Neural progenitor cell (in vitro differentiated cells): ENCODE measurements at regions not wholly inside any gene's neighbourhood (a gene's known extent, or its start where the extent isn't known, plus 50 kb on each side); places are given as distances from the start of the nearest gene placed in this dataset.

Experiments used
- DNase-seq: peaks from one replicate; pipeline ENCODE4 v3.0.0-alpha.2; 2016; ENCODE audit warnings: low spot score
- H2AFZ ChIP-seq: fragments of 200-600 bp; sonication (generic); replicated peaks from 2 replicates; pipeline ENCODE4 v1.6.1; 2016; ENCODE audit warnings: antibody characterized with exemption
- H3F3A ChIP-seq: fragments of 200-600 bp; sonication (generic); 2 replicates; pipeline ENCODE4 v1.6.1; 2016; ENCODE audit warnings: antibody characterized with exemption, low read depth
- H3K27ac ChIP-seq: fragments of 200-600 bp; sonication (generic); 2 replicates; pipeline ENCODE4 v1.5.1; 2016; ENCODE audit warnings: mild to moderate bottlenecking
- H3K27me3 ChIP-seq: fragments of 200-600 bp; sonication (generic); 2 replicates; pipeline ENCODE4 v1.6.1; 2016; ENCODE audit warnings: mild to moderate bottlenecking, moderate library complexity
- H3K36me3 ChIP-seq: fragments of 200-600 bp; sonication (generic); 2 replicates; pipeline ENCODE4 v1.5.1; 2016
- H3K4me1 ChIP-seq: fragments of 200-600 bp; sonication (generic); 2 replicates; pipeline ENCODE4 v1.6.1; 2016; ENCODE audit warnings: mixed run types
- H3K4me2 ChIP-seq: fragments of 200-600 bp; sonication (generic); 2 replicates; pipeline ENCODE4 v1.6.1; 2016
- H3K4me3 ChIP-seq: fragments of 200-600 bp; sonication (generic); 2 replicates; pipeline ENCODE4 v1.5.1; 2016
- H3K79me2 ChIP-seq: fragments of 200-600 bp; sonication (generic); 2 replicates; pipeline ENCODE4 v1.6.1; 2016; ENCODE audit warnings: low read depth
- H3K9ac ChIP-seq: fragments of 200-600 bp; sonication (generic); 2 replicates; pipeline ENCODE4 v1.6.1; 2016
- H3K9me3 ChIP-seq: fragments of 200-600 bp; sonication (generic); 2 replicates; pipeline ENCODE4 v1.5.1; 2016; ENCODE audit warnings: low read depth
- H4K20me1 ChIP-seq: fragments of 200-600 bp; sonication (generic); 2 replicates; pipeline ENCODE4 v1.6.1; 2016; ENCODE audit warnings: low read depth
- H3K27ac Mint-ChIP-seq: 3 replicates; pipeline ENCODE4 v1.8.0; 2021; ENCODE audit warnings: mixed read lengths
- H3K27me3 Mint-ChIP-seq: 2 replicates; pipeline ENCODE4 v1.8.0; 2022; ENCODE audit warnings: low read depth, mild to moderate bottlenecking, inconsistent platforms, moderate library complexity, mixed read lengths; ENCODE audit not compliant: insufficient read depth
- H3K36me3 Mint-ChIP-seq: 3 replicates; pipeline ENCODE4 v1.8.0; 2021; ENCODE audit warnings: mixed read lengths
- H3K4me1 Mint-ChIP-seq: 3 replicates; pipeline ENCODE4 v1.8.0; 2021; ENCODE audit warnings: mixed read lengths
- H3K4me3 Mint-ChIP-seq: 3 replicates; pipeline ENCODE4 v1.8.0; 2021; ENCODE audit warnings: mild to moderate bottlenecking, moderate library complexity, mixed read lengths
- H3K9me3 Mint-ChIP-seq: 3 replicates; pipeline ENCODE4 v1.8.0; 2020; ENCODE audit warnings: mixed read lengths
- EZH2 ChIP-seq: fragments of 200-600 bp; sonication (generic); IDR thresholded peaks from 2 replicates; pipeline ENCODE4 v1.6.1; 2017; ENCODE audit warnings: antibody characterized with exemption, mild to moderate bottlenecking, moderate library complexity
- EZH2phosphoT487 ChIP-seq: fragments of 200-600 bp; sonication (generic); IDR thresholded peaks from 2 replicates; pipeline ENCODE4 v1.6.1; 2017; ENCODE audit warnings: antibody characterized with exemption
- TF ChIP-seq, protein P1 (sequence below): fragments of 200-600 bp; sonication (generic); IDR thresholded peaks from 2 replicates; pipeline ENCODE4 v1.5.1; 2017; ENCODE audit warnings: antibody characterized with exemption, mild to moderate bottlenecking

DNA sequence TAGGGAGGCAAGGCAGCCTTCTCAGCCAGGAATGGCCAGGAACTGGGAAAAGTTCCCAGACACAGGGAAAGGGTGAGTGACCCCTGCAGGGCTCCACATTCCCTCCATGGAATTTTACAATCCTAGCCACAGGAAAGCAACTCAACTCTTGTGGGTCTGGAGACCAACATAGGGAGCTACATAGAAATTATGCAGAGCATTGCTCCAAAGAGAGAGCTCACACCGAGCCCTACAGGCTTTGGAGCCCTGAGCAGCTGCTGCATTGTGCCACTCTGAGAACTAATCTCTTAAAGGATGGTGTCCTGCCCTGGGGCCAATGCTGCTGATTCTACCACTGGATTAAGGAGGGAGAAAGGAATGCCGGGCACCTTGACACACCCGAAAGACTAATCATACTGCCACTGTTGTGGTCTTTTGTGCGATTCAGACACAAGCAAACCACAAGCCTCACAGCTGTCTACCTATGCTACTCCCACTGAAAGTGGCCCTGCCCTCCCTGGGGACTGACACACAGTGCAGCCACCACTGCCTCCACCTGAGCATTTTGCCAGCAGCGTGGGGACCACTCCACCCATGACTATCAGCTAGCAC, 1089.8 kb upstream of the NUDT12 start:
- Histone ChIP-seq H3K9me3 (no peaks in the 10 kb centered on the region), H3K9ac (no peak overlapping the region), H3K79me2 (no peaks in the 10 kb centered on the region), H3K4me3 (no peak overlapping the region), H3K4me2 (peak overlapping the region; percentile 4), H2AFZ (no peak overlapping the region), H3K27me3 (no peaks in the 10 kb centered on the region), H3K27ac (peak overlapping the region; percentile 4), H3F3A (peaks cover 12% of the 10 kb centered on the region), H3K4me1 (peaks cover 8% of the 10 kb centered on the region), H3K36me3 (no peaks in the 10 kb centered on the region), H4K20me1 (no peaks in the 10 kb centered on the region)
- H3K36me3 Mint-ChIP-seq, result no peaks in the 10 kb centered on the region
- peaks cover 10% of the 10 kb centered on the region for H3K9me3 Mint-ChIP-seq
- TF ChIP-seq EZH2phosphoT487 (no peak), EZH2 (no peak)
- TF ChIP-seq, protein P1, sequence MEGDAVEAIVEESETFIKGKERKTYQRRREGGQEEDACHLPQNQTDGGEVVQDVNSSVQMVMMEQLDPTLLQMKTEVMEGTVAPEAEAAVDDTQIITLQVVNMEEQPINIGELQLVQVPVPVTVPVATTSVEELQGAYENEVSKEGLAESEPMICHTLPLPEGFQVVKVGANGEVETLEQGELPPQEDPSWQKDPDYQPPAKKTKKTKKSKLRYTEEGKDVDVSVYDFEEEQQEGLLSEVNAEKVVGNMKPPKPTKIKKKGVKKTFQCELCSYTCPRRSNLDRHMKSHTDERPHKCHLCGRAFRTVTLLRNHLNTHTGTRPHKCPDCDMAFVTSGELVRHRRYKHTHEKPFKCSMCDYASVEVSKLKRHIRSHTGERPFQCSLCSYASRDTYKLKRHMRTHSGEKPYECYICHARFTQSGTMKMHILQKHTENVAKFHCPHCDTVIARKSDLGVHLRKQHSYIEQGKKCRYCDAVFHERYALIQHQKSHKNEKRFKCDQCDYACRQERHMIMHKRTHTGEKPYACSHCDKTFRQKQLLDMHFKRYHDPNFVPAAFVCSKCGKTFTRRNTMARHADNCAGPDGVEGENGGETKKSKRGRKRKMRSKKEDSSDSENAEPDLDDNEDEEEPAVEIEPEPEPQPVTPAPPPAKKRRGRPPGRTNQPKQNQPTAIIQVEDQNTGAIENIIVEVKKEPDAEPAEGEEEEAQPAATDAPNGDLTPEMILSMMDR, result no peak
- H3K27ac Mint-ChIP-seq, result peak overlapping the region; percentile 11
- H3K4me3 Mint-ChIP-seq, result no peak overlapping the region
- DNase-seq, result peak; percentile 64
- H3K4me1 Mint-ChIP-seq, result peaks cover 6% of the 10 kb centered on the region
- no peaks in the 10 kb centered on the region for H3K27me3 Mint-ChIP-seq

DNA sequence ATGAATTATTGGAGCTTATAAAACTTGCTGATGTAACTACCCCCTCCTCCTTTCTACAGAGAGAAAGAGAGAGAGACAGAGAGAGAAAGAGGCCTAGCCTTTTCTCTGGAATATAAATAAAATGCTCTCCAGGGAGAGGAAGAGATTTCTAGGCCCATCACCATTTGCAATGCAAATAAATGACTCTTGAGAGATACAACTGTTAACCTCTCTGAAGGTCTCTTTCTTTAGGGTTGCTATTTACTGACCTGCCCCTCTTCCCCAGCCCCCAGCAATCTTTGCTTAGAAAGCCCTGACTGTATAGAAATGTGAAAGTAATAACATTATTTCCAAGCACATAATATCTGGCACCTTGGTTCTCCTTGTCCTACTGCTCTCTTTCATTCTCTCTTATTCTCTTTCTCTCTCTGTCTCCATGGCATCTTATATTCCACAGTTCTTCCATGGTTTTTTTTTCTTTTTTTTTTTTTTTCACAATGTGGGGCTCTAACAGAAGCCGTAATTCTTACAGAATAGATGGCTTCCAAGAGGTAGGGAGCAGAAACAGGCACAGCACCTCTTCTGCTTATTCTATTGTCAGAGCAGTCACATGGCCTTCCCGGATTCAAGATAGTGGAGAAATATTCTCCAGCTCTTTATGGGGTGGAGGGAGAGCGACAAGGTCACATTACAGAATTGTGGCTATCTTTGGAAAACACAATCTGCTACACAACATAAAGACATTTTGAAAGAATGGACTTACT, 1087.9 kb upstream of the NUDT12 start:
- no peak for DNase-seq
- no peak overlapping the region for H3K4me3 ChIP-seq
- Mint-ChIP-seq H3K27me3 (no peaks in the 10 kb centered on the region), H3K9me3 (peaks cover 7% of the 10 kb centered on the region), H3K4me3 (no peak overlapping the region), H3K36me3 (no peaks in the 10 kb centered on the region), H3K4me1 (peaks cover 6% of the 10 kb centered on the region), H3K27ac (peak overlapping the region; percentile 74)
- no peaks in the 10 kb centered on the region for H3K36me3 ChIP-seq
- H3K27me3 ChIP-seq, result no peaks in the 10 kb centered on the region
- H3K27ac ChIP-seq, result no peak overlapping the region
- H4K20me1 ChIP-seq, result no peaks in the 10 kb centered on the region
- peaks cover 8% of the 10 kb centered on the region for H3K4me1 ChIP-seq
- H3K9ac ChIP-seq, result no peak overlapping the region
- H3K4me2 ChIP-seq, result no peak overlapping the region
- no peak for TF ChIP-seq EZH2phosphoT487
- no peak for TF ChIP-seq EZH2
- TF ChIP-seq, protein P1, result no peak
- H3K79me2 ChIP-seq, result no peaks in the 10 kb centered on the region
- H3K9me3 ChIP-seq, result no peaks in the 10 kb centered on the region
- H3F3A ChIP-seq, result peaks cover 12% of the 10 kb centered on the region
- peak overlapping the region; percentile 57 for H2AFZ ChIP-seq

DNA sequence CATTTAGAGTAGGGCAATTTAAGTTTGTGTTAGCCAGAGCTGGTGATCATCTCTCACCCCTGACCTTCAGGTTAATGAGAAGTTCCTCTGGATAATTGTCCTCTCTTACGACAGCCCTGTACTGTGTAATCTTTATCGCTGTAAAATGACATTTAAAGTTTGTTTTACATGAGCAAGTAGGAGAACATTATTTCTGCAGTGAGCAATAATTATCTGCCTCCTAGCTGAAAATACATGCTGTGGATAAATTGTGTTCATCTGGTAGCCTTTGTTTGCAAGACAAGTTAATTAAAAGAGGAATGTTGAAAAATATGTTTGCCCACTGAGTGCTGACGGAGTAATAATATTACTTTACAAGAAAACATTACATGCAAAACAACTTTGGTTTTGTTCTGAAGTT, 1083.8 kb upstream of the NUDT12 start:
- Histone ChIP-seq H4K20me1 (no peaks in the 10 kb centered on the region), H3K27me3 (no peaks in the 10 kb centered on the region)
- H3K27me3 Mint-ChIP-seq, result no peaks in the 10 kb centered on the region

More for the DNA sequence above, 1083.8 kb upstream of the NUDT12 start:
- TF ChIP-seq EZH2phosphoT487 (no peak), EZH2 (no peak)
- TF ChIP-seq, protein P1, result no peak
- Mint-ChIP-seq H3K4me1 (peaks cover 9% of the 10 kb centered on the region), H3K9me3 (no peaks in the 10 kb centered on the region), H3K36me3 (no peaks in the 10 kb centered on the region), H3K4me3 (no peak overlapping the region), H3K27ac (no peak overlapping the region)
- DNase-seq, result no peak
- Histone ChIP-seq H3K4me2 (no peak overlapping the region), H3K9ac (no peak overlapping the region), H3K79me2 (no peaks in the 10 kb centered on the region), H3K36me3 (no peaks in the 10 kb centered on the region), H3K4me1 (no peaks in the 10 kb centered on the region), H2AFZ (no peak overlapping the region), H3K27ac (no peak overlapping the region), H3F3A (no peaks in the 10 kb centered on the region), H3K4me3 (no peak overlapping the region), H3K9me3 (no peaks in the 10 kb centered on the region)
